ENCODE measurements at regions not wholly inside any gene's neighbourhood (a gene's known extent, or its start where the extent isn't known, plus 50 kb on each side); places are given as distances from the start of the nearest gene placed in this dataset.

GRCh38 chr5:100974082-100974481 is 71.0 kb upstream of the ST8SIA4 start:
- no peaks in the 10 kb centered on the region for H3K79me2 ChIP-seq (ENCODE audit: control insufficient read depth, insufficient read depth, low read length)
- no peaks in the 10 kb centered on the region for H3K9me3 ChIP-seq (replicated peaks; ENCODE audit: control insufficient read depth, insufficient read depth, low read length)
- no peaks in the 10 kb centered on the region for H3K4me1 ChIP-seq (ENCODE audit: control insufficient read depth, extremely low read depth, insufficient read depth, low read length)
- POLR2A ChIA-PET = no interaction called here
- no peaks in the 10 kb centered on the region for H3K36me3 ChIP-seq (ENCODE audit: control insufficient read depth in 2 of 2, extremely low read depth in 1 of 2, insufficient read depth in 2 of 2, low read length in 2 of 2)
- no peak overlapping the region for H3K9ac ChIP-seq (replicated peaks; ENCODE audit: extremely low read depth, insufficient read depth, low read length)
- no peak overlapping the region for H3K4me2 ChIP-seq (ENCODE audit: insufficient read depth, low read length)
- DNase-seq (ENCODE audit: low read depth, low spot score) = no peak
- dilution Hi-C loops (cut with MboI; ENCODE audit: extremely low pct_ligation_motif_present, low sequenced_read_pairs) = no loop called here
- no peak overlapping the region for H3K27ac ChIP-seq (ENCODE audit: insufficient read depth, low read depth, low read length)
- no peaks in the 10 kb centered on the region for H4K20me1 ChIP-seq (replicated peaks; ENCODE audit: control insufficient read depth, extremely low read depth, insufficient read depth, low read length)
- no peak overlapping the region for H2AFZ ChIP-seq (ENCODE audit: low read depth, low read length)
- TF ChIP-seq MYC (IDR thresholded peaks at IDR 0.05; ENCODE audit: low read depth, low read length) (no peak), POLR2A (IDR thresholded peaks at IDR 0.05; ENCODE audit: low read depth, low read length) (no peak), JUN (IDR thresholded peaks at IDR 0.05; ENCODE audit: borderline replicate concordance, insufficient read depth, insufficient read length, low read depth) (no peak), GATA2 (IDR thresholded peaks at IDR 0.05; ENCODE audit: insufficient read depth, insufficient read length, low read depth, low read length) (no peak), FOS (IDR thresholded peaks at IDR 0.05; ENCODE audit: borderline replicate concordance, insufficient read depth, low read length) (no peak)
- TF ChIP-seq, protein P1, sequence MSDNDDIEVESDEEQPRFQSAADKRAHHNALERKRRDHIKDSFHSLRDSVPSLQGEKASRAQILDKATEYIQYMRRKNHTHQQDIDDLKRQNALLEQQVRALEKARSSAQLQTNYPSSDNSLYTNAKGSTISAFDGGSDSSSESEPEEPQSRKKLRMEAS (IDR thresholded peaks at IDR 0.05; ENCODE audit: insufficient read depth, insufficient read length) = no peak
- no peak for FAIRE-seq
- no peak overlapping the region for H3K4me3 ChIP-seq (replicated peaks in 1 of 3; ENCODE audit: insufficient read depth in 1 of 3, low read depth in 1 of 3, low read length in 3 of 3)
- intact Hi-C loops (cut with micrococcal nuclease) = no loop called here
- no TSS peak for BruUV-seq (replicated peaks)
- no peaks in the 10 kb centered on the region for H3K27me3 ChIP-seq (ENCODE audit: control insufficient read depth in 2 of 2, insufficient read depth in 2 of 2, low read length in 2 of 2)
- CTCF ChIA-PET = no interaction called here
- H3K9me1 ChIP-seq (replicated peaks; ENCODE audit: control insufficient read depth, extremely low read depth, insufficient read depth, low read length) = no peaks in the 10 kb centered on the region

DNA sequence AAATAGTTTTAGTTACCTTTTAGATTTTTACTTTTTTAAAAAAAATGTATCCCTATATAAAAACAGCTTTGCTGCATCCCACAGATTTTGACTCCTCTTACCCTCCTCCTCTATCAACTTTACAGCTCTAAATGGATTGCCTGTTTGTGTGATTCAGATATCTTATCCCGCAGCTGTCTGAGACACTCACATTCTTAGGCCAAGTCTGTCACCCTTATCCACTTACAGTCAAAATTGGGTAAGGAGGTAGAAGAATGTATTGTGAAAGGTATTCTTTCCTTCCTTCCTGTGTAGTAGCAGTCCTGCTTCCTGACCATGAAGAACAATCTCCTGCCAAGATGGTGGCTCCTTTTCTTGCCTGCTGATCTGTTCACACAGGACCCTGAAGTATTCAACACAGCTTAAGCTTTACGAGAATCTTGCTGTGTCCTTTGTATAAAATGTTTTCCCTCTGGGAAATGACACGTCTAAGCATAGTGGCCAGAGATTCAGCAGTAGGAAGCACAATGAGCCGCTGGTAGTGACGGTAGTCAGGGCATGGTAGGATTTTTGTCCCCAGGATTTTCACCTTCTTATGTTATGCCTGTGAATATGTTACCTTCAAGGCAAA is 67.7 kb upstream of the ST8SIA4 start:
- no peak overlapping the region for H3K27ac ChIP-seq (ENCODE audit: insufficient read depth, low read depth, low read length)
- no peak overlapping the region for H3K4me3 ChIP-seq (replicated peaks in 1 of 3; ENCODE audit: insufficient read depth in 1 of 3, low read depth in 1 of 3, low read length in 3 of 3)
- no peak overlapping the region for H3K4me2 ChIP-seq (ENCODE audit: insufficient read depth, low read length)
- intact Hi-C loops (cut with micrococcal nuclease) (no loop called here), dilution Hi-C loops (cut with MboI; ENCODE audit: extremely low pct_ligation_motif_present, low sequenced_read_pairs) (no loop called here)
- no peak overlapping the region for H2AFZ ChIP-seq (ENCODE audit: low read depth, low read length)
- peaks cover 0 to 3% of the 10 kb centered on the region in 2 experiments for H3K27me3 ChIP-seq (ENCODE audit: control insufficient read depth in 2 of 2, insufficient read depth in 2 of 2, low read length in 2 of 2)
- H3K4me1 ChIP-seq (ENCODE audit: control insufficient read depth, extremely low read depth, insufficient read depth, low read length) = no peaks in the 10 kb centered on the region
- no peak overlapping the region for H3K9ac ChIP-seq (replicated peaks; ENCODE audit: extremely low read depth, insufficient read depth, low read length)
- POLR2A ChIA-PET = no interaction called here
- H4K20me1 ChIP-seq (replicated peaks; ENCODE audit: control insufficient read depth, extremely low read depth, insufficient read depth, low read length) = no peaks in the 10 kb centered on the region
- FAIRE-seq = no peak
- no TSS peak for BruUV-seq (replicated peaks)
- no peaks in the 10 kb centered on the region for H3K79me2 ChIP-seq (ENCODE audit: control insufficient read depth, insufficient read depth, low read length)
- H3K9me1 ChIP-seq (replicated peaks; ENCODE audit: control insufficient read depth, extremely low read depth, insufficient read depth, low read length) = no peaks in the 10 kb centered on the region
- no peak for TF ChIP-seq MYC (IDR thresholded peaks at IDR 0.05; ENCODE audit: low read depth, low read length)
- TF ChIP-seq, protein P2, sequence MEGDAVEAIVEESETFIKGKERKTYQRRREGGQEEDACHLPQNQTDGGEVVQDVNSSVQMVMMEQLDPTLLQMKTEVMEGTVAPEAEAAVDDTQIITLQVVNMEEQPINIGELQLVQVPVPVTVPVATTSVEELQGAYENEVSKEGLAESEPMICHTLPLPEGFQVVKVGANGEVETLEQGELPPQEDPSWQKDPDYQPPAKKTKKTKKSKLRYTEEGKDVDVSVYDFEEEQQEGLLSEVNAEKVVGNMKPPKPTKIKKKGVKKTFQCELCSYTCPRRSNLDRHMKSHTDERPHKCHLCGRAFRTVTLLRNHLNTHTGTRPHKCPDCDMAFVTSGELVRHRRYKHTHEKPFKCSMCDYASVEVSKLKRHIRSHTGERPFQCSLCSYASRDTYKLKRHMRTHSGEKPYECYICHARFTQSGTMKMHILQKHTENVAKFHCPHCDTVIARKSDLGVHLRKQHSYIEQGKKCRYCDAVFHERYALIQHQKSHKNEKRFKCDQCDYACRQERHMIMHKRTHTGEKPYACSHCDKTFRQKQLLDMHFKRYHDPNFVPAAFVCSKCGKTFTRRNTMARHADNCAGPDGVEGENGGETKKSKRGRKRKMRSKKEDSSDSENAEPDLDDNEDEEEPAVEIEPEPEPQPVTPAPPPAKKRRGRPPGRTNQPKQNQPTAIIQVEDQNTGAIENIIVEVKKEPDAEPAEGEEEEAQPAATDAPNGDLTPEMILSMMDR (IDR thresholded peaks at IDR 0.05; ENCODE audit: extremely low read depth in 1 of 2, insufficient read depth in 1 of 2, low read depth in 1 of 2, low read length in 2 of 2) = no peak
- no peak for TF ChIP-seq EZH2 (IDR thresholded peaks at IDR 0.05; ENCODE audit: borderline replicate concordance, low read depth, low read length, severe bottlenecking)
- no peak for TF ChIP-seq JUN (IDR thresholded peaks at IDR 0.05; ENCODE audit: borderline replicate concordance, insufficient read depth, insufficient read length, low read depth)
- TF ChIP-seq, protein P1 (IDR thresholded peaks at IDR 0.05; ENCODE audit: insufficient read depth, insufficient read length) = no peak
- TF ChIP-seq POLR2AphosphoS5 (IDR thresholded peaks at IDR 0.05; ENCODE audit: insufficient read depth, low read depth, low read length) = no peak
- no peak for TF ChIP-seq FOS (IDR thresholded peaks at IDR 0.05; ENCODE audit: borderline replicate concordance, insufficient read depth, low read length)
- no peak for TF ChIP-seq POLR2A (IDR thresholded peaks at IDR 0.05; ENCODE audit: low read depth, low read length)
- TF ChIP-seq GATA2 (IDR thresholded peaks at IDR 0.05; ENCODE audit: insufficient read depth, insufficient read length, low read depth, low read length) = no peak
- no peaks in the 10 kb centered on the region for H3K36me3 ChIP-seq (ENCODE audit: control insufficient read depth in 2 of 2, extremely low read depth in 1 of 2, insufficient read depth in 2 of 2, low read length in 2 of 2)
- DNase-seq (ENCODE audit: low read depth, low spot score) = no peak
- CTCF ChIA-PET = no interaction called here
- no peaks in the 10 kb centered on the region for H3K9me3 ChIP-seq (replicated peaks; ENCODE audit: control insufficient read depth, insufficient read depth, low read length)
